Fibroblast of pulmonary artery (primary cell): ENCODE measurements at regions not wholly inside any gene's neighbourhood (a gene's known extent, or its start where the extent isn't known, plus 50 kb on each side); places are given as distances from the start of the nearest gene placed in this dataset.

Experiments
- DNase-seq: peaks from one replicate; pipeline ENCODE4 v3.0.0-alpha.2; 2010; ENCODE audit warnings: low read depth
- H3K4me3 ChIP-seq: replicated peaks from 2 replicates; pipeline ENCODE4 v1.5.1; 2011; ENCODE audit warnings: low read depth, mild to moderate bottlenecking, control low read depth, low read length, moderate library complexity
- CTCF ChIP-seq: IDR thresholded peaks from 2 replicates; pipeline ENCODE4 v1.5.1; 2011; ENCODE audit warnings: mild to moderate bottlenecking, control low read depth, low read length, inconsistent platforms; ENCODE audit errors: missing control alignments

DNA sequence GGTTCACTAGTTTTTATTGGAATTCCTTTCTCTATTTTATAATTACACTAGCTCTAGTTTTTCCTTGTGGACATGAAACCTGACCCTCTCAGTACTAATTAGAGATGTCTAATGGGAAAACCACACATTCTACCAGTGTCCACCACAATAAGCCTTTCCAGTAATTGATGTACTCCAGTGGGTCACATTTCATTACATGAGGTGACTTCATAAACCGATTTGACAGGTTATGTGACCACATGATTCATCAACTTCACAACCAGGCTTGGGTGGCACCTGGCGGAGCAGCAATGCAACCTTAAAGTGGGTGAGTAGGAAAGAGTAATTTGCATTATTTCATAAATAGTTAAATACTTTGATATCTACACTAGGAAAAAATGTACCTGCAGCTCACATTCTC is 284.2 kb upstream of the ADAMTS16 start:
- no peak for DNase-seq
- no peak overlapping the region for H3K4me3 ChIP-seq
- TF ChIP-seq CTCF, result no peak

- H3K4me3 ChIP-seq, result no peak overlapping the region
- no peak for DNase-seq
- TF ChIP-seq CTCF, result no peak
Observed at GRCh38 chr5:4857761-4858160, 282.4 kb upstream of the ADAMTS16 start.

DNA sequence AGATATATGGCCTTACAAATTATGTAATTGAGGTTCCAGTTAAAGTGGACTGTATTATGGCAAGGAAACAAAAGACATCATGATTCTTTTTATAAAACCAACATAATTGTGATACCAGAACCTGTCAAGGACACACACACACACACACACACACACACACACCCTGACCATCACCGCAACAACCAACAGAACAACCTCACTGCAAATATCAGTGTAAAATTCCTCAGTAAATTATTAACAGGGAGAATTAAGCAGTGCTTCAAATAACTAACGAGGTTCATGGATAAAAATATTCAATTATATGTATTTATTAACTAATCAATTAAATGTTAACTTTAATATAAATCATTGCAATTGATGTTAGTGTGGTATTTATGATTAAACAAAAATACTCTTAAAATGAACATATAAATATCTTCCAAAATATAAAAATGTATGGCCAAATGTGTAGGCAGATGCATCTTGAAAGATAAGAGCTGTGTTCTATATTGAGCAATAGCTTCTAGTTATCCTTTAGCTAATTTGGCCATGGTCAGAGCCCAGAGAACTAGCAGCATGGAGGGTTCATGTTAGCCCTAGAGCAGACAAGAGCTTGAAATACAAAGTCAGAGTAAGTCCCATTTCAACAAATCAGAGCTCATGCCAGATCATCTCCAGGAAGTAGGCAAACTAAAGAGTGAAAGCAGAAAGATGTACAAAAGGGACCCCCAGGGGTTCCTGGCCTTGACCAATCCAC is 280.5 kb upstream of the ADAMTS16 start:
- no peak overlapping the region for H3K4me3 ChIP-seq
- TF ChIP-seq CTCF, result no peak
- no peak for DNase-seq

DNA sequence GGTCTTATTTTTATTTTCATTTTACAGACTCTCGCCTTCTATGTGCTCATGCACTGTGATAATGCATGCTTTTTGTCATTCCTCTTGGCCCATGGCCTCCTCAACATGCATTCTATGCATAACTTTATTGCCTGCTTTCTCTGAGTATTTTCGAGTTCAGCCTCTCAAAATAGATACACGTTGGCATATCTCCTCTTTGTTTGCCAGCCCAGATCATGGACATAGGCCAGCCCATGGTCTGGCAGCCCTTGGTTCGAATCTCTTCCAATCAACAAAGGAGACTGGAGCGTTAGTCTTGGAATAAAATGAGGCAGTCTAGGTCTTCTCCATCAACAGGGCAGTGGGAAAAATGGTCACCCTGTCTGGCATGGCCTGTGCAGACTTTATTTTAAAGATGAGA is 279.5 kb upstream of the ADAMTS16 start:
- H3K4me3 ChIP-seq, result no peak overlapping the region
- no peak for DNase-seq
- no peak for TF ChIP-seq CTCF

DNA sequence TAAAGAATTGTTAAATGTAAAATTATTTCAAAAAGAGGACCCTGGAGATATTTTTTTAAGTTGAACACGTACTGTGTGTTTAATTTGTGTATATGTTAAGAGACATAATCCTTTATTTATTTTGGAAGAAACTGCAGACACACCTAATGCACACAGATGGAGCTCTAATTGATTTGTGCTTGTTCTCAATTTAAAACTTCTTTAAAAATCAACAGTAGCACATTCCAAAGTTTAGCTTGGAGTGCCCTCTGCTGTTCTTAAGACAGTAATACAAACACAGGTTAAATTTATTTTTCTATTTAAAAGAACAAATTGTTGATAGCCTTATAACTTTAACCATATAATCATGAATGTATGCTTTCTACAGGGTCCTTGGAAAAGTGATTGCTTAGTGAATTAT is 277.6 kb upstream of the ADAMTS16 start:
- no peak overlapping the region for H3K4me3 ChIP-seq
- DNase-seq, result peak; percentile 65
- peak; percentile 50 for TF ChIP-seq CTCF

DNA sequence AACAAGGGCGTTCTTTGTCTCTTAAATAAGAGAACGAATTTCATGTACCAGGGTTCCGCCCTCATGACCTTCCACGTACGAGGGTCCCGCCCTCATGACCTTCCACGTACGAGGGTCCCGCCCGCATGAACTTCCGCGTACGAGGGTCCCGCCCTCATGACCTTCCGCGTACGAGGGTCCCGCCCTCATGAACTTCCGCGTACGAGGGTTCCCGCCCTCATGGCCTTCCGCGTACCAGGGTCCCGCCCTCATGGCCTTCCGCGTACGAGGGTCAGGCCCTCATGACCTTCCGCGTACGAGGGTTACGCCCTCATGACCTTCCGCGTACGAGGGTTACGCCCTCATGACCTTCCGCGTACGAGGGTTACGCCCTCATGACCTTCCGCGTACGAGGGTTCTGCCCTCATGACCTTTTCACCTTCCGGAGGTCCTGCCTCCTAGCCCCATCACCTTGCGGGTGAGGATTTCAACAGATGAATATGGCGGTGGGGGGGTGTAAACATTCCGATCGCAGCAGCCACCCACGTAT is 273.9 kb upstream of the ADAMTS16 start:
- no peak for TF ChIP-seq CTCF
- no peak overlapping the region for H3K4me3 ChIP-seq
- no peak for DNase-seq

DNA sequence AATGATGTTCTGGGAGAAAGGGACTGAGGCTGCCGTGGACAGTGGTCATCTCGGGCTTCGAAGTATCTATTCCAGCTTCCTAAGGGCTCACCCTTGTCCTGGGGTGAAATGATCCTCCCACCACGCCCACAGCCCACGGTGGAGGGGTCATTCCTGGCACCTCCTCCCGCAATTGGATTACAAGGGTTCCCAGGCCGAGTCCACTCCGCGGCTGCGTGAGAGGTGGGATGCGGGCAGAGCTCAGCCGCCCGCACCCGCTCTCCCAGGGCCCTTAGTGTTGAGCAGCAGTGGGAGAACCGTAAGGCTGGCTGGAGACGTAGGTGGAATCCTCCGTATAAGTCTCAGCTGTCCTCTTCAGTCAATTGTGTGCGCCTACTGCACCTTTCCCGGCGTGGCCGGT is 273.3 kb upstream of the ADAMTS16 start:
- no peak for TF ChIP-seq CTCF
- no peak overlapping the region for H3K4me3 ChIP-seq
- DNase-seq, result no peak
